GM20000 (cell line): ENCODE measurements at regions not wholly inside any gene's neighbourhood (a gene's known extent, or its start where the extent isn't known, plus 50 kb on each side); places are given as distances from the start of the nearest gene placed in this dataset.

Experiments
- DNase-seq: peaks from one replicate; pipeline ENCODE4 v3.0.0; 2012; ENCODE audit warnings: low spot score
- TF ChIP-seq, protein P1 (sequence below): IDR thresholded peaks from 2 replicates; pipeline ENCODE4 v1.5.1; 2012; ENCODE audit warnings: mild to moderate bottlenecking, control low read depth; ENCODE audit errors: extremely low read depth, missing control alignments

DNA sequence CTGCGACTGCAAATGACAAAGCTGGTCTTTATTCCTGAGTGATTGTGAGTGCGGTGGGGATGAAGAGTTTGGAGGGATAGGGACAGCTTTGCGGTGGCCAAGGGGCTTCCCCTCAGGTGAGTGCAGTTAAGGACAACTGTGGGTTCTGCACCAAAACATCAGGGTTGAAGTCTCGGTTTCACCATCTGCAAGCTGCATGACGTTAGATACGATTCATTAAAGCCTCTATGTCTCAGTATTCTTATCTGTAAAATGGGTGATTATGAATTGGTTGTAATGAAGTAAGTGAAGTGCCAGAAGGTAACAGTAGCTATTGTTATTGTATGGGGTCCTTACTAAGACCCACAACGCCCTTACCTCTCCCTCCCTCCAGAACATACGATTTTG is 226.8 kb upstream of the DAPK1 start:
- TF ChIP-seq, protein P1, sequence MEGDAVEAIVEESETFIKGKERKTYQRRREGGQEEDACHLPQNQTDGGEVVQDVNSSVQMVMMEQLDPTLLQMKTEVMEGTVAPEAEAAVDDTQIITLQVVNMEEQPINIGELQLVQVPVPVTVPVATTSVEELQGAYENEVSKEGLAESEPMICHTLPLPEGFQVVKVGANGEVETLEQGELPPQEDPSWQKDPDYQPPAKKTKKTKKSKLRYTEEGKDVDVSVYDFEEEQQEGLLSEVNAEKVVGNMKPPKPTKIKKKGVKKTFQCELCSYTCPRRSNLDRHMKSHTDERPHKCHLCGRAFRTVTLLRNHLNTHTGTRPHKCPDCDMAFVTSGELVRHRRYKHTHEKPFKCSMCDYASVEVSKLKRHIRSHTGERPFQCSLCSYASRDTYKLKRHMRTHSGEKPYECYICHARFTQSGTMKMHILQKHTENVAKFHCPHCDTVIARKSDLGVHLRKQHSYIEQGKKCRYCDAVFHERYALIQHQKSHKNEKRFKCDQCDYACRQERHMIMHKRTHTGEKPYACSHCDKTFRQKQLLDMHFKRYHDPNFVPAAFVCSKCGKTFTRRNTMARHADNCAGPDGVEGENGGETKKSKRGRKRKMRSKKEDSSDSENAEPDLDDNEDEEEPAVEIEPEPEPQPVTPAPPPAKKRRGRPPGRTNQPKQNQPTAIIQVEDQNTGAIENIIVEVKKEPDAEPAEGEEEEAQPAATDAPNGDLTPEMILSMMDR, result no peak
- no peak for DNase-seq

DNA sequence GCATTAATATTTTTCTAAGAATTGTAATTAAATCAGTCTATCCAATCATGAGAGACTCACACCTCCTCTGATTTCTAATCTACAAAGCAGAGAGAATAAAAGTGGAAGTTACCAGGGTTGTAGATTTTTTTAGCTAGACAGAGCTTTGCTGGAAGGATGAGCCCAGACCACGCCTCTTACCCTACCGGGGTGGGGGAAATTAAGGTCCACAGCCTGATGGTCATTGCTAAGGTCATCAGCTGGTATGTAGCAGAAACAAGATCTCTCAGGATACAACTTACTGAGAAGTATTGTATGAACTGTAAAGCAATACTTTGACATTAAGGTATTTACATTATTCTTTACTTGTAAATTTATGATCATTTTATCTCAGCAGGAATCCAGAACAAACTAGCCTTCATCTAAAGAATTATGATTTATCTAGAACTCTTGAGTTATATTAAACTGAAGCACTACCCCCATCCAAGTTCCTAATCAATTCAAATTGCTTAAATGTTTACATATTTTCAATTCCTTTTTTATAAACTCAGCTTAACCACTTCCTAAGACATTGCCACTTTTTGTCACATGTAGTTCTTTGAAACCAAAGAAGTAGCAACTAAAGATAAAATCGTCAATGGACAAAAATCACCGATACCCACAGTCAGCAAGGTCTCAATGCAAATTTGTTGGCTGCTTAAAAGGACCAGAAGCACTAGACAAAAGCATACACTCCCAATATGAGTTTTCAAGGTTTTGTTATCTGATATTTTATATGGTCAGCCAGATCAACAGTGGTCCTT is 225.8 kb upstream of the DAPK1 start:
- no peak for DNase-seq
- TF ChIP-seq, protein P1, result no peak

DNA sequence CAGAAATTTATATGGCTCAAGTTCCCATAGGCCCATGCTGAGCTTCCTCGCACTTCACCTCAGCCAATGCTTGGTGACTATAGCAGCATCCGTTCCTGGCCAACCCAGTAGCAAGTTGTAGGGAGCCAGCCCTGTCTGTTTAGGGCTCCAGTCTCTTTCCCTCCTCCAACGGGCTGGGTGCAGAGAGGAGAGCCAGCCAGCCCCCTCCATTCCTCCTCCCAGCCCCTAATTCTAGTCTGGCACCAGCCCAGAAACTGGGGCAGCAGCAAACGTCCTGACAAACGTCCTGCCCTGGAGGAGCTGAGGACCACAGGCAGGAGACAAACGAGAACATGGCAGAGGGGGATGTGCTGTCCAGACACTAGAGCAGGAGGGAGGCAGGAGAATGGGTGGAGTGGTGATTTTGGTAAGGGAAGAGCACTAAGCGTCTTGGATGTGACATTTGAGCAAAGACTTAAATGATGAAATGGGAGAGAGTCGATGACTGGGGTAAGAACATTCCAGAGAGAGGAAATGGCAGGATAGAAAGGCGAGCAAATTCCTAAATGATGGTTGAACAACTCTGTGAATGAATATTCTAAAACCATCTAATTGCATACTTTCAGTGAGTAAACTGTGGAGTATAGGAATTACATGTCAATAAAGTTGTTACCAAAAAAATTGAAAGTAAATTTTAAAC is 222.5 kb upstream of the DAPK1 start:
- TF ChIP-seq, protein P1, result no peak
- no peak for DNase-seq

DNA sequence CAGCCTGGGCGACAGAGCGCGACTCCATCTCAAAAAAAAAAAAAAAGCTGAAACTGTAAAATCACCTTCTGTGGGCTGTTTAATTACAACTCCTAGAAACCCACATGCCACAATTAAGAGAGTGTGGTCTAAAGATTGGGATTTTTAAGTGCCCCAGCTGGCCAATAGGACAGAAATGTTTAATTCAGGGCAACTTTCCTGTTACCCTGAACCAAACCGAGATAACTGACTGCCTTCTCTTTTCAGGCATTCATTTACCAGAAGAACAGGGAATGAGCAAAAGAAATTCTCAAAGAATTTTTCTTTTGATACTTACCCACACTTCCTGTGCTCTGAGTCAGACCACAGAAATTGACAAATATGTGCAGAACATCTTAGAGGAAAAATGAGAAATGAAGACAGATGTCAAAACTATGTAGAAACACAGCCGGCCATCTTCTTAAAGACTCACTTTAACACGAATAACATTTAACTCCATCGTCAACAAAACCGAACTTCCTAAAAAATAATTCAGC is 221.3 kb upstream of the DAPK1 start:
- DNase-seq, result no peak
- TF ChIP-seq, protein P1, result no peak

DNA sequence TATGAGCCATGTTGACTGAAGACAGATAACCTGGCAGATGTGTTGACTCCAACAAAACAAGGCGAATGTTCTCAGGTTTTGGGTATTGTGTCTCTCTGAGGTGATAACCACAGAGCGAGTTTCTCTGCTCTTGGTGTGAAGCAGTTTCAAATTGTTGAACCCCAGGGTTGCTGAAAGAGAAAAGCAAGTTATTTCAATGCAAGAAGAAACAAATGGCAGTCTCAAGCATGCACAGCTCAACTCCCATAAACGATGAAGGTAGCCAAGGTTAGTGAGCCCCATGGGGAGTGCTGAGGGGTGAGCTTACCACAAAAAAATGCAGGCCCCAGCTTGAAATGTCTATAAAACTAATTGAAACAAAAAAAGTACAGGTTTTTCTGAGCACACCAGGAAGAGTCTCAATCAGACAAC is 220.8 kb upstream of the DAPK1 start:
- TF ChIP-seq, protein P1, result no peak

DNA sequence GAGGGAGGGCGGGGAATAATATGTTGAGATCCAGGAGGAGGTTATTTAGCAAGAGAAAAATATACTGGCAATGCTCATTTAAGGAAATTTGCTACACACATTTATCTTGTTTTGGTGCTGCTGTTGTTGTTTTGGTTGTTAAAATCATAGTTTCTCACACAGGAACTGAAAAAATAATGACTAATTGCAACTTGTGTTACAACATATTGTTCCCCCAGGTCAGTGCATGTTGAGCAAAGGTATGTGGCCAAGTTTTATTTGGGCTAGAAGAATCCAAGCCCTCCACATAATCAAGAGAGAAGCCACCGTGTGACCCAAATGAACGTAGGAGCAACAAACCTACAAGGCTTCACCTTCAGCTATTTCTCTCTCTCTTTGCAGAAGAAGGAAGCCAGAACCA is 220.3 kb upstream of the DAPK1 start:
- DNase-seq, result no peak
- TF ChIP-seq, protein P1, result no peak

More for the DNA sequence above, 220.8 kb upstream of the DAPK1 start:
- DNase-seq, result no peak

DNA sequence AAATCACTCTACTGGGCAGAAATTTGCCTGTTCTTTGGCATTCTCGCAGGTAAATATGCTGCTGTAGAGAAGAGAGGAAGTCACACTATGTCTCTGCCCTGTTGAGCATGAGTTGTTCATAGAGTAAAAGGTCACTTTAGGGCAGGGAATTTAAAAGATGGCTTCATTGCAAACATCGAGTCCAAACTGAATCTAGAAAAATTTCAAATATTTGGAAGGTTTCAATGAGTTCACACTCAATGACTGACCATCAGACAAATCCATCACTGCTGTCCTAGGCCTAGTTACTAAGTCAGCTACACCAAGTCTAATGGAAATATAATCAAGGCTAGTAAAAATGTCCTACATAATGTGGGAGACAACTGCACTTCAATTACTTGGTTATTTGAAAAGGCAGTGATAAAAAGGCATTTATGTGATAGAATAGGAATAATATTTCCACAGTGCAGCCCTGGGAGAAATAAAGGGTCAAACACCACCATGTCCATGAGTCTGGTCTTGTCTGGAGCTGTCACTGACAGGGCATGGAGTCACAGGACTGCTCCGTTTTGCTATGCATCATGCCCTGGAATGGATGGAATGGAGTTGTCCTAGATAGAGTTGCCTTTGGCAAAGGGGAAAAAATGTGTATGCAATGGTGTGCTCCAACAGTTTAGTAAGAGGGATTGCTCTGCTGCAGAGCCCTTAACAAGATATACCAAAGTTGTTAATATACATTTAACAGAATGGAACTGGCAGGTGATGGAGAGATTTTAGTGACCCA is 218.5 kb upstream of the DAPK1 start:
- DNase-seq, result no peak
- TF ChIP-seq, protein P1, result no peak
